Muscle of back (tissue), 3 donors: ENCODE measurements at regions not wholly inside any gene's neighbourhood (a gene's known extent, or its start where the extent isn't known, plus 50 kb on each side); places are given as distances from the start of the nearest gene placed in this dataset.

Source experiments
- DNase-seq, 3 donors: peaks; one replicate each; pipeline versions ENCODE4 v3.0.0 to v3.0.0-alpha.2; 2013

DNA sequence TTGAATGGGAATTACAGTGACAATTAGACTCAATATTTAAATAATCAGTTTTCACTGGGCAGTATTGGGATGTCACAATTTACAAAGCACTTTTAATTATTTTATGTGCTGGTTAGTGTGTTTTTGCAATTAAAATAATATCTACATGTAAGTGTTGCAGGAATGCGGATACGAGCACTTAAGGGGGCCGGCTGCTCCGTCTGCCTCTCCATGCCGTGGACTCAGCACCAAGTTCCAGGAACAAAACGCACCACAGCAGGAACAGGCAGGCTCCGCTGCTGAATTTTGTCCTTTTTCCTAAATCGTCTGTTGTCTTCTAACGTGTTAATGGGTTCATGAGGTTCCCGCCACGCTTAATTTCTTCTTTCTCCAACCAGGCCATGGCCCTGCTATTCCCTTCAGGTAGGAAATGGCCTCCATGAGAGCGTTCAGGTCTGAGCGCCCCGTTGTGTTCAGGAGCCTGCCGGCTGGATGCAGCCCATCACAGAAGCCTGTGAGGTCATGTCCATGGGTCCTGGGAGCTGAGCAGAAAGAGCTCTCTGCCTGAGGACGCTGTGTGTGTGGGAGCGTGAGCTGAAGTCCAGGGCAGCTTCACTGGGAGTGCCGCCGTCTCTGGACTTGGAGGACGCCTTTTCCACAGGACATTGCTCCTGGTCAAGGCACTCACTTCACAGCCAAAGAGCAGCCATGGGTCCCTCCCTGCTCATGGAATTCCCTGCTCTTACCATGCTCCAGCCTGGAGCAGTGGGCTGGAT lies 730.3 kb downstream of the BRD1 start:
- DNase-seq, result no peak

DNA sequence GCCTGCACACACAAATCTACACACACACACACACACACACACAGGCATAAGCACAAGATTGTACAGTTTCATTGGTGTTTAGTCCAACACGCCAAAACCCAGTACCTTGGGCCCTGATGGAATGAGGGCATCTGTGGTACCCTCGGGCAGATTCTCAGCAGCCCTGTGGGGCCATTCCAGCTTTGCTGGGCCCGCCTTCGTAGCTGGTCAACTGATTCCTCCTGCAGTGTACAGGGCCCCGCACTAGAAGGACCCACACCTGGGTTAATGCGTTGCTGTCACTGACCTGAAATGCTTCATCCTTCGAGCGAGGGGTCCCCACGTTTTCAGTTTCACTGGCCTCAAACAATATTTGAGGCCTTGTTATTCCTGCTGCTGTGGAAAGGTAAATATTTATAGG lies 731.2 kb downstream of the BRD1 start:
- no peak for DNase-seq

DNA sequence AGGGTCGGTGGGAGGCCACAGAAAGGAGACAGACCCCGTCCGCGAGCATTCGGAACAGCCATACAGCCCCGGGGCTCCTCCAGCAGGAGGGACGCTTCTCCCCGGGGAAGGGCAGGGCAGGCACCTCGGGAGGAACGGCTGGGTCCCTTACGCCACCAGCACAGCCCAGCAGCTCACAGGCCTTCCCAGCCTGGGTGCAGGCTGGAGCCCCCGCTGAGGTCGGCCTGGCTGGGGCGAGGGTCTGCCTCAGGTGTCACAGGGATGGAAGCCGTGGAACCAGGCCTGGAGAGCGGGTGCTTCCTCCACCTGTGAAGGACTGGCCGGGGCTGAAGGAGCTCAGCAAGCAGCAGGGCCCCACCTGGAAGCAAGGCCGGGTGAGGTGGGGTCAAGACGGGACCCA lies 732.3 kb downstream of the BRD1 start:
- DNase-seq, result no peak

DNA sequence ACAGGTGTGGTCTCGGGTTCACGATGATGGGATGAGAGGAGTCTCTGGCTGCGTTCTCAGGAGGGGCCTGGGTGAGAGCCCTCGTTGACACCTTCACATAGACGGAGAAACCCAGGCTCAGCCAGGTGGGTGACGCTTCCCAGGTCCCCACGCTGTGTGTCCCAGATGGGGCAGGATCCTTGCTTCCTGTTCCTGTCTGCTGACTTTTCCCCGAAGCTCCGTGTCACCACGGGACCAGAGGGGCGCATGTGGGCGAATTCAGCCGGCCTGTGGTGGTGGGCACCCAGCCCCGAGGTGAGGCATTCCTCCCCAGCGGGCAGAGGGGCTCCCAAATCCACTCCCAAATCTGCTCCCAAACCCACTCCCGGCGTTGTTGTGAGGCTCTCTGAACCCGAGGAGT lies 732.8 kb downstream of the BRD1 start:
- DNase-seq, result no peak

DNA sequence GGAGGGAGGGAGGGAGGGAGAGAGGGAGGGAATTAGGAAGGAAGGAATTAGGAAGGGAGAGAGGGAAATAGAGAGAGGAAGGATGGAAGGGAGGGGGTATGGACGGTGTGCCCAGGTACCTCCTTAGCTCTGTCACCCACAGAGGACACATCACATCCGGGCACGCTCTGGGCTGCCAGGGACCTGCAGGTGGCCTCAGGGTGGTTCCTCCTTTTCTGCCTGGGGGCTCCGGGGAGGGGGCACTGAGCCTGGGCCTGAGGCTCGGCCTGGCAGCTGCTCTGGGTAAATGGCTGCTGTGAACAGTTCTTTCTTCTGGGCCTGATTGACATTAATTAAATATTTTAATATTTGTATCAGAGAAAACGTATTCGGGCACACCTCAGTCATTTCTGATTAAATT lies 733.5 kb downstream of the BRD1 start:
- no peak for DNase-seq

DNA sequence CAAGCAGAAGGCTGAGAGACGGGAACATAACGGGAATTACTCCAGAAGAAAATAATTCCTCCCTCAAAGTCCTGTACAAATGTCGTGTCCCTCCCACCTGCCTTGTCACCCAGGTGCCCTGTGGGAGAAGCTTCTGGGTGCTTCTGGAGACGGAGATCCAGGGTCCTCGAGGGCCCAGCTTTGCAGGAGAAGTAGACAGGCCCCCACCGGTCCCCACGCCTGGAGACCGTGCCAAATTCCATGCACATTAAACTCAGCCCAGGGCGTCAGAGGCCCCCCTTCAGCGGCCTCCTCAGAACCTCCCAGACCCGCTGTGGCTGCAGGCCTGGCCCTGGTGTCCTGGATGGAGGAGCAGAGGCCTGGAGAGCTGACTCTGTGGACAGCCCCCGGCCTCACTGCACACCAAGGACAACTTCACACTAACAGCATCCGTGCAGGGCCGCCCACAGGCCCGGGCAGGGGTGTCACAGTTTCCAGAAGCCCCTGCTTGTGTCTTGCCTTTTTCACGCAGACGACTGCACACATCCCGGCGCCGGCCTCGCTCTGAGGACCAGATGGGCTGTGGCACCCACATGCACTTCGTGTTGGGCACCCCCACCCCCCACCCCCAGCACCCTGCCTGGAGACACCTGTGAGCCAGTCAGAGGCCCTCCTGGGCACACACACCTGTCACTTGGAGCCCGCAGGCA lies 734.3 kb downstream of the BRD1 start:
- DNase-seq, result no peak

DNA sequence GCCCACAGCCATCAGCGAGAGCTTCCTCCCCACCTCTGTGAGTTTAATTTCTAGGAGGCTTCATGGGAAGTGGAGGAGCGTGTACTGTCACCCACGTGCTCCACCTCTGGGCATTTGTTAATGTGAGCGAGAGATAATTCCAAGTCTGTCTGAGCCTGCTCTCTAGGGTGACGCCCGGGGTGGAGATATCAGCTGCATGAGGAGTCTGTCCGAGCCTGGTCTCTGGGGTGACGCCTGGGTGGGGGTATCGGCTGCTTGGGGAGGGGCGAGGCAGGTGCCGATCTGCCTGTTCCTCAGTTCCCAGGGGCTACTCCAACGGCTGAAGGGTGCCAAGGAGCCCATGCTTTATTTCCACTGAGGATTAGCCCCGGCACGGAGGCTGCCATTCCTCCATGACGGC lies 735.0 kb downstream of the BRD1 start:
- DNase-seq, result no peak

DNA sequence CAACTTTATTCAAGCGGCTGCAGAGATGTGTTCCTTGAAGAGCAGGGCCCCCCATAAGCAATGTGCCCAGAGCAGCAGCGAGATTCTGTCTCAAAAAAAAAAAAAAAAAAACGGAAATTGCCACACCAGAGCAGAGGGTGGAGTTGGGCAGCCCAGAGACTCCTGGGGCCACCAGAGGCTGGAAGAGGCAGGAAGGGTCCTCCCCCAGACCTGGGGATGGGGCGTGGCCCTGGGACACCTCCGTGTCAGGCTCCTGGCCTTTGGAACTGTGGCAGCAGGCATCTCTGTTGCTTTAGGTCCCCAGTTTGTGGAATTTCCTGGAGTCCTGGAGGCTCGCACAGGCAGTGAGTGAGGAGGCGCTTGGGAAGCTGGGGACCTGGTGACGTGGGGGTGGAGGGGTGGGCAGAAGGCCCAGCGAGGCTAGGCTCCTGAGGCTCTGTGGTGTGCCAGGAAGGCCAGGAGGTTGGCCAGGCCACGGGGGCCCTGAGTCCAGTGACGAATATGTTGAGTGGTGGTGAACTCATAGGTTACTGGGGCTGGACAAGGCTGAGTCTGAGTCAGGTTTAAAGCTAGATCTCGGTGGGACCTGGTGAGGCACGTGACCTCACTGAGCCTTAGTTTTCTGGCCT lies 735.6 kb downstream of the BRD1 start:
- DNase-seq, result no peak

DNA sequence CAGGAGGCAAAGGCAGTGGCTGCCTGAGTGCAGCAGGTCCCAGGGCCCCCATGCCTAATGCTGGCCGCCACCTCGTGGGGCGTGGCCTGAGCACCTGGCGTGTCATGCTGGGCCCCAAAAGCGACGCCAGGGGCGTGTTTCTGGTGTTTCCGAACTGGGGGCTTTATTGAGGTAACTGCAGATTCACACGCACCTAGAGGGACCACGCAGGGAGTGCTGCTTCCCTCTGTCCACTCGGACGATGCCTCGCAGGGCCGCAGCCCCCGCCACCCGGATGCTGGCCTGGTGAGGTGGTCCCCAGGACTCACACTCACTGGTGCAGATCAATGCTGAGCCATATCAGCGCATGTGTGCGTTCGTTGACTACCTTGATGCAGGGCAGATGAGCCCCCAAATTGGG lies 736.2 kb downstream of the BRD1 start:
- DNase-seq, result no peak

DNA sequence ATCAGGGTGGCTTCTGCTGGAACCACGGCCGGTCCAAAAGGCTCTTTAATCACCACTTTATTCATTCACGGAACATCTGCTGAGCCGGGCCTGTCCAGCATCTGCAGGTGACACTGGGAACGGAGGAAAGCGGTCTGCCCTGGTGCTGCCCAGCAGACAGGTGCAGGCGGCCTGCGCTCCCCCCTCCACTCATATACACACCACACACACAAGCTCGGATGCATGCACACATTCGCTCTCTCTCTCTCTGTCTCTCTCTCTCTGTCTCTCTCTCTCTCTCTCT lies 736.9 kb downstream of the BRD1 start:
- no peak for DNase-seq

DNA sequence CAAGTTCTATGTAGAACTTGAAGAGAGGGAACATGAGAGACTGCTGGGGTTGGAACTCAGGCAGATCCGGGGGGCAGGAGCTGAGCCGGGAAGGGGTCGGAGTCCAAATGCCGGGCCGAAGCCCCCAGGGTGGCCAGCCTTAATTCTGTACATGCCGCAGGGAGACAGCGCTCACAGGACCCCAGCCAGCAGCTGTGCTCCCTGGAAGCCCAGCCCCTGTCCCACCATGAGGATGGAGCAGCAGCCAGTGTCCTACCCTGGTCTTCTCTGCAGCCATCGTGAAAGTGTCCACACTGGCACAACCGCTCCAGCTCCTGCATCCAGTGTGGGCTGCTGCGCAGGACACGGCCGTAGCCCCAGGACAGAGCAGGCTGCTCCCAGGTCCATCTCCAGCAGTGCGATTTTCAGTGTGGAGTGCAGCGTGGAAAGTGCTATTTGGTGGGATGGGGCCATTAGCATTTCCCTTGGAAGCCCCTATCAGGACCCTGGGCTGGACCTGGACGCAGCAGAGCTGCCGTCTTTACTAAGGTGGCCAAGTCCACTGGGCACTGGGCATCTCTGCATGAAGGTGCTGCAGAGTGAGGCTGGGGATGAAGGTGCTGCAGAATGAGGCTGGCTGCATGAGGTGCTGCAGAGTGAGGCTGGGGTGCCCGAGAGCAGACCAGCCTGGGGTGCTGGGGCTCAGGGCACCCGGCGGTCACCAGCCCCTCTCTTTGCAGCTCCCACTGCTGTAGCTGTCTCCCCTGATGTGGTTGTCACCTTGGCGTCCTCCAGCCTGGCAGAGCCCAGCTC lies 737.4 kb downstream of the BRD1 start:
- DNase-seq, result no peak

DNA sequence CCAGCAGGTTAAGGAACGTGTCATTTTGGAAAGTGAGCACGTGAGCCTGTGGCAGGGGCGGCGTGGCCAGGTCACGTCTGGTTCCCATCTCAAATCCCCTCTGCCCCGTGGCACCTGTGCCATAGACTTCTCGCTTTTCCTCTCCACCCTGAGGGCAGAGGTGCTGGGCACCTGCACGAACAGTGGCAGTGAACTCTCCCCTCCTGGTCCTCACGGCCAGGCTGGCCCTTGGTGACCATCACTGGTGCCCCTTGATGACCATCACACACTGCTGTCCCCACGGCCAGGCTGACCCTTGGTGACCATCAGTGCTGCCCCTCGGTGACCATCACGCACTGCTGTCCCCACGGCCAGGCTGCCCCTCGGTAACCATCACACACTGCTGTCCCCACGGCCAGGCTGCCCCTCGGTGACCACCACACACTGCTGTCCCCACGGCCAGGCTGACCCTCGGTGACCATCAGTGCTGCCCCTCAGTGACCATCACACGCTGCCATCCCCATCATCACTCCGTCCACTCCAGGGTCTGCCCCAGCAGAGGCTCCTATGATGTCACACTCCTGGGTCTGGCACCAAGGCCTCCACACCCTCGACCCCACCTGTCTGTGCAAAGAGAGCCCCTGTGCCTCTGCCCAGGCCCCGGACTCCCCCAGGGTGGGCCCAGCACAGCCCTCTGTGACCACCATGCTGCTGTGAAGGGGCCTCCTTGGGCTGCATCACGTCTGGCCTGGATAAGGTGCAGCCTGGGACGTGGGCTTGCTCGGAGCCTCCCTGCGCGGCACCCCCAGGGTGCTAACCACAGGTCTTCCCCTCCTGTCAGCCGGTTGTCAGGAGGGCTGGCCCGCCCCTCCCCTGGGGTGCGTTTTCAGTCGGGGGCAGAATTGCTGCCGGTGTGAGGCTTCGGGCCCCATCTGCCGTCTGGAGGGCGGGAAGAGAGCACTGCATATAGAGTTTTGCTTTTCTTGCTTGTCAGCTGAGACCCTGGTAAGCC lies 738.6 kb downstream of the BRD1 start:
- DNase-seq, result no peak

DNA sequence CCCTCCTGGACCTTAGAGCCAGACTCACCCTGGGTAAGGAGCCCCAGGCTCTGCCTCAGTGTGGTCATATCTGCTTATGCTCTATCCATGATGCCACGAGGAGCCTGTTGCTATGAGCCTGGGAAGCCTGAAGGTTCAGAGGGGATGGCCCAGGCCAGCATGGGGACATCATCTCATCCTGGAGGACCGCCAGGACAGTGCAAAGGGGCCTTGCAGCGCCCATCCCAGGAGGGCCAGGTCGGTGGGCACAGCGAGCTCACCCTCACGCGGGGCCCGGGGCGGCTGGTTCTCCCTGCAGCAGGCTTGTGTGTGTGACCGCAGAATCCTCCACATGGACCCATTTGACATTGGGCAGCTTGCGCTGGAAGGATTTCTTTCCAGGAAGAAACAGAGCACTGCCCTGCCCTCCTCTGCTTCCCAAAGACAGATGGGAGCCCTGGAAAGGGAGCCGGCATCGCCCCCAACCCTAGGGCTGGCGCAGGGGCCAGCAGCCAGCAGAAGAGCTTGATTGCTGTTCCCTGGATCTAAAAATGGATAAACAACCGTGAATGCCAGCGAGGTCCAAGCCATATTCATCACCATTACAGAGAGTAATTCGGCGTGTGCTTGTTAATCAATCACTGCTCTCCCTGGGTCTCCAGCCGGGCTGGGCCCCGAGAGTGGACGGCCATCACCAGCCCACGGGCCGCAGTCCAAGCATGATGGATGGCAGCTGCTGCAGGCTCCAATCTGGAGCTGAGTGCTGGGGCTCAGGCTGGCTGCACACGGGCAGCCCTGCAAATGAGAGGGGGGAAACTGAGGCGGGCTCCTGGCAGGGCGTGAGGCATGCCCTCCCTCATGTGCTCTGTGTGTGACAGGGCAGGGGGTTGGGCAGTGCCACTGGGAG lies 739.7 kb downstream of the BRD1 start:
- DNase-seq, result no peak

DNA sequence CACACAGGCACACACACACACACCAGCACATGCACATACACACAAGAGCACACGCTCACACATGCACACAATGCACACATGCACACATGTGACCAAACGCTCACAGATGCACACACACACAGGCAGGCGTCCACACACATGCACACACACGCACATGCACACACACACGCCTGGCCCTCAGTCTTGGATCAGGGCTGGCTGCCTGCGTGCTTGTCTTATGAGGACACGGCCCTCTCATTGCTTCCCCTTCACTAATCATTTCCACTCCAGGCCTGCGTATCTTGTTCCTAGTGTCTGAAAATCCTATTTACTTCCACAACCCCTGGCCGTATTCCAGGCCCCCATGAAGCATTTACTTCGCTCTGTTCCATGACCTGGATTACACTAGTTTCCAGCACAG lies 740.5 kb downstream of the BRD1 start:
- DNase-seq, result peak; percentile 29 to 72 (median 71)

DNA sequence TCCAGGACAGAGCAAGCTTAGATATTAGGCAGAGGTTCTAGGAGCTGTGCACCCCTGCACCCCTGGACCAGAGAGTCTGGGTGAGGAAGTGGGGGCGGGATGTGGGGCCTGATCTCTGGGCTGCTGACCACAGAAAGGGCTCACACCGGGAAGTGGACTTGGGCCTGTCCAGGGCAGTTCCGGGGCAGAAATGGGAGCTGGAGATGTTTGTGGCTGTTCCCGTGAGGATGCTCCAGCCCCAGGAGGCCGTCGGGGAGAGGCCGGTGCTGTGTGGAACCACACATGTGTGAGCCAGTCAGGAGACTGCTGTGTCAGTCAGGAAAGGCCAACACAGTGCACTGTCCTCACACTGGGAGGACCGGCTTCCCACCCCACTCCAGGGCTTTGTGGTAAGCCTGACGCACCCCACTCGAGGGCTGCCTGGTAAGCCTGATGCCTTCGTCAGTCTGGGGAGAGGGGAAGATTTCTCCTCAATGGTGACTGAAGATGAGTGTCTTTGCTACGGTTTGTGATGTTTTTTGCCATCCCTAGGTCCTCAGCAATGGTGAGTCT lies 741.0 kb downstream of the BRD1 start:
- DNase-seq, result no peak

DNA sequence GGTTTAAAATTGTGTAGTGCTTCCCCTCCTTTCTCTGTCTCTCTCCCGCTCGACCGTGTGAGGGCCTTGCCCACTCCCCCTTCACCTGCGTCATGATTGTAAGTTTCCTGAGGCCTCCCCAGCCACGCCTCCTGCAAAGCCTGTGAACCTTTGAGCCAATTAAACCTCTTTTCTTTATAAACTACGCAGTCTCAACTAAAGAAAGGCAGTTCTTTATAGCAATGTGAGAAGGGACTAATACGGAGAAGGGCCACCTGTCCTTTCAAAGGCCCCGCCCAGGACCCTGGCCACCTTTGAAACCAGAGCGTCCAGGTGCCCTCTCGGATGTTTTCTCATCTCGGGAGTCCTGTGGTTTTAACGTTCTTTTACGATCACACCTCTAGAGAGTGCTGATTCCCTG lies 741.5 kb downstream of the BRD1 start:
- no peak for DNase-seq

DNA sequence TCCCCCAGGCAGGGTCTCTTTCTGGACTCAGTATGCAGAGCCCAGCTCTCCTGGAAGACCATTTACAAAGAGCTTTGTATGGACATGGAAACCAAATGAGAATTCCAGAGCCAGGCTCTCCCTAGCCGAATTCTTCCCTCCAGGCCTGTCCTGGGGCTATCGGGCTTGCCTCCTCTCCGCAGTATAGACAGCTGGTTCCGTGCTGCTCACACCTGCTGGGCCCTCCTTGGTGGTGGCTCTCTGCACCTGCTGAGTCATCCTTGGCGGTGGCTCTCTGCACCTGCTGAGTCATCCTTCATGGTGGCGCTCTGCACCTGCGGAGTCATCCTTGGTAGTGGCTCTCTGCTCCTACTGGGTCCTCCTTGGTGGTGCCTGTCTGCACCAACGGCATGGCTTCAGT lies 743.5 kb downstream of the BRD1 start:
- no peak for DNase-seq

DNA sequence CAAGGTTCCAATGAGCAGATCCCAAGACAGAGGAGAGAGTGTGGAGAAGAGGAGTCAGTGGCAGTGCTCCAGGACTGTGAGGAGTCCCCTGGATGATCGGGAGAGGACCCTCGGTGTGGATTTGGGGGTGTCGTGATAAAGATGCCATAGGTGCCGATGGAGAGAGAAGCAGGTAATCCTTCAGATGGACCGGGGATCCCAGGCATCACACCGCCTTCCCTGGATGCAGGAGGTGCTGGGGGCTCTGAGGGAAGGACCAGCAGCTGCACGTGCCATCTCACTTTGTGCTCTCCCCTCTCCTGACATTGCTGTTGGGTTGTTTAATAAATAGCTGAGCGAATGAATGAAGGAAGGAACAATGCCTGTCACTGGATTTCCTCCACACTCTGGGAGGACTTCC lies 744.1 kb downstream of the BRD1 start:
- no peak for DNase-seq

DNA sequence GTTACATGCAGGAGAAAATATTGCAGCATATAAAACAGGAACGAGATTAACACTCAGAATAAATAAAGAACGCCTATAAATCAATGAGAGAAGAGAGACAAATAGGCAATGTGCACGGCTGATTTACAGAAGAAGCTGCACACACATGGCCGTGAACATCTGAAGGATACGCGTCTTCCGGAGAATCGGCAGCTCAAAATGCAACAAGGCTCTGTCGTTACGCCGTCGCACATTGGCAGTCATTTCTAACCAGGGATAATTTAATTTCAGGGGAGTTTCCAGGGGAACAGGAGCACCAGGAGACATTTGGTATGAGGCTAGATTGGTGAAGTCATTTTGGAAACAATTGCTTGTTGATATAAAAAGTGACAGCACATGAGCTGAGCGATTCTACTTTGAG lies 745.2 kb downstream of the BRD1 start:
- DNase-seq, result no peak

DNA sequence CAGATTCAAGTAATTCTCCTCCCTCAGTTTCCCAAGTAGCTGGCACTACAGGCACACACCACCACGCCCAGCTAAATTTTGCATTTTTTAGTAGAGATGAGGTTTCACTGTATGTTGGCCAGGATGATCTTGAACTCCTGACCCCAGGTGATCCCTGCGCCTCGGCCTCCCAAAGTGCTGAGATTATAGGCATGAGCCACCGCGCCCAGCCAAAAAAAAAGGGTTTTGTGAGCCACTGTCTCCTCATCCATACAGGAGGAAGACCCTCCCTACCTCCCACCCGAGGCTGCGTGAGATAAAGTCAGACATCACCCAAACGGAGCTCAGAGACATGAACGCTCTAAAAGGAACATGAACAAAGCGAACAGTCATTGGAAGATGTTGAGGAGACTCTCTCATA lies 745.7 kb downstream of the BRD1 start:
- no peak for DNase-seq
